Activated CD8-positive, alpha-beta memory T cell treated with anti-CD3 and anti-CD28 coated beads for 1 hour (primary cell): ENCODE measurements at regions not wholly inside any gene's neighbourhood (a gene's known extent, or its start where the extent isn't known, plus 50 kb on each side); places are given as distances from the start of the nearest gene placed in this dataset.

Experiments used
- DNase-seq, 2 donors: peaks; one replicate each; pipeline ENCODE4 v3.0.0-alpha.2; 2020; ENCODE audit warnings: low read depth in 1 of 2; ENCODE audit errors: extremely low read depth in 1 of 2

DNA sequence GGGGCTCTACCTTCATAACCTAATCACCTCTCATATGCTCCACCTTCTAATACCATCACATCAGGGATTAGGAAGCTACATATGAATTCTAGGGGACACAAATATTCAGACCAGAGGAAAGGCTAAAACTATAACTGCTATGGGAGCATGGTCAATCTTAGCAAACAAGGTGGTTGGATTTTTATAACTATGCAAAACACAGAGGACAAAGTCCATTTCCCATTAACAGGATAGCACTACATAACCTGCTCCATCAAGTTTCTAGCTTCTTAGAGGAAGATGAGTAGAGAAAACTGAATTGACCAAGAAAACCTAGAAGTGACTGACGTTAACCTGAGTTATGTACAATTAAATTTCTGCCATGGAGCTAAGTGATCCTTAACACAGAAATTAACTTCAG, 398.6 kb downstream of the TBL1XR1 start:
- DNase-seq, result no peak

DNA sequence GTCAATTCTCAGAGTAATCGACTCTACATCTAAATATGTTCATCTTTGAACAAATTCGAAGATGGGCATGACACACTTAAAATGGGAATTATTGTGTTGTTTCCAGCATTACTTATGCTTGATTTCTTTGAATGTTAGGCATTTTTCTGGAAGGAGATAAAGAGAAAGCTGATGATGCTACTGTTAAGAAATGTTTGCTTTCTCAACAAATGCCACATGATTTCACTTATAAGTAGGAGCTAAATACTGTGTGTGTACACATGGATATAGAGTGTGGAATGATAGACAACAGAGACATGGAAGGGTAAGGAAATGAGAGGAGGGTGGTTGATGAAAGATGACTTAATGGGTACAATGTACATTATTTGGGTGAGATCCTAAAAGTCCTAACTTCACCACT, 400.9 kb downstream of the TBL1XR1 start:
- no peak for DNase-seq

DNA sequence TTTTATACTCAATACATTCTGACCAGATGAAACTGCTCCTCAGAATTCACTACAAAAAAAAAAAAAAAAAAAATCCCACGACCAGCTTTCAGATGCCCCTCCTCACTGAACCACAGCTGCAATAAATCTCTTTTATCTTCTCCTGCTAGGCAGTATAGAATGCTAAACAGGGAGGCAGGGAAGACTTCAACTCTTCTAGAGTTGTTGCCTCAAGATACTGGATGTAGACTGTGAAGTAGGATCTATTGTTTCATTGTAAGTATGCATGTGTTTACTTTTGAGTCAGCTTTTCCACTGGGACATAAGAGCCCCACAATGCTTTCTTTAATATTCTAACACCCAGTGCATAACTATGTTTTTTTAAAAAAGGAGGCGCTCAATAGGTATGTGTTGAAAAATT, 401.4 kb downstream of the TBL1XR1 start:
- no peak for DNase-seq

DNA sequence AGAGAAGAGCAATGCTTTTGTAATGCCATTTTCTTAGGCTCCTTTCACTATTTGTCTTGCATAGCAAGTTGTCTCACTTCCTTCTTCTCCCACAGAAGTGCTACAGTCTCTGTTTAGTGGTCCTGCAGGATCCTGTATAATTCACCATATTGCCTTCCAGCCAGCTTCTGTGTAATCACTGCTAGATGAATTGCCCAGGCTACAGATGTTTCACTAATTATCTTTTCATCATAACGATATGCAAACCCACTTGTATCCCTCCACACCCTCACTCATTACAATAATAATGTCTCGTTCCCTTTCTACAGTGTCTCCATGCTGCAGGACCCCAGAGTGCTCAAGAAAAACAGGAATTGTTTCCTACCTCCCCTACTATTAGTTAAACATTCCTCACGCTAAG, 402.9 kb downstream of the TBL1XR1 start:
- no peak for DNase-seq

DNA sequence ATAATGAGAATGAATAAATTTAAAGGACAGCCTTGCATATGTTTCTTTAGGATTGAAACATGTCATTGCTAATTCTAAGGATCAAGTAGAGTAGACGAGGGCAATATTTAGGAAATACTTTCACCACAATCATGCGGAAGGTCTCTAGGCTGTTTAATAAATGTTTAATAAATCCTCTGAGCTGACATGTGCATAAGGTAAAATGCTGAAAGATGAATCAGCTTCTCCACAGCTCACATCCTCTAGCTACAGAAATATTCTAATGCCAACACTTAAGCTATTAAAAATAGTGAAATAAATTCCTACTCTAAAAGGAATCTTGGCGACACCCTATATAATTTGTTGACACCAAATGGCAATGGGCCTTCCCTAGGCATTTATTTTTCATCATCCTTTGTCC, 407.3 kb downstream of the TBL1XR1 start:
- no peak for DNase-seq

DNA sequence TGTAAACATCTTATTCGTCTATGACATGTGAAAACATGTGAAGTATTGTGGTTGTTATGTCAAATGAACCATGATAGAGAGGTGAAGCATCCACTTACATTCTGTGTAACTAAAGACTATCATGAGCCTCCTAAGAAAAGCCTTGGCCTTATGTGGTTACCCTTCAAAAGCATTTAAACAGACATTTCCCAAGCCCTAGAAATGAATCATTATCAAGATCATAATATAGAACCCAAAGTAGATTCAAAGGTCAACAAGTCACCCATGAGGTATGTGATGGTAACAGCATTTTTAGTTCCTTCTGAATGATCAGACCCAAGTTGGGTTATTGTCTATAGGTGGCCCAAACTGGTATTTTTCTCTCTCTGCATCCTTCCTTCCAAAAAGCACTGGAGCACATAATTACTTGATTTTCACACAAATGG, 408.0 kb downstream of the TBL1XR1 start:
- DNase-seq, result no peak

DNA sequence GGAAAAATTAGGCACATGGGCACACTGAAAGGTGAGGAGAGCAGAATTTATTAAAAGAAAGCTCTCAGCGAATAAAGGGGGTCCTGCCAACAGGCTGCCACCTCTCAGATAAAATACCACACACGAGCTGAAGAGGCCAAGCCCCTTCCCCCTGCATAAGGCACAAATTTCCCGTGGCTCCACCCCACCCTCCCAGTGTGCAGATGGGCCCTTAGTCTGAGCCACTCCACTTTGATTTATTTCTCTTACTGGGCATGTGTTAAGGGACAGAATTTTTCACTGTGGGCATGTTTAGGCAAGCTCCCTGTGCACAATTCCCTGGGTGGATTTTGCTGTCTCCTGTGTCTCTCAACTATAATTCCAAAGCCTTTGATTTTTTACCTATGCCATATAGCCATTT, 409.8 kb downstream of the TBL1XR1 start:
- no peak for DNase-seq

DNA sequence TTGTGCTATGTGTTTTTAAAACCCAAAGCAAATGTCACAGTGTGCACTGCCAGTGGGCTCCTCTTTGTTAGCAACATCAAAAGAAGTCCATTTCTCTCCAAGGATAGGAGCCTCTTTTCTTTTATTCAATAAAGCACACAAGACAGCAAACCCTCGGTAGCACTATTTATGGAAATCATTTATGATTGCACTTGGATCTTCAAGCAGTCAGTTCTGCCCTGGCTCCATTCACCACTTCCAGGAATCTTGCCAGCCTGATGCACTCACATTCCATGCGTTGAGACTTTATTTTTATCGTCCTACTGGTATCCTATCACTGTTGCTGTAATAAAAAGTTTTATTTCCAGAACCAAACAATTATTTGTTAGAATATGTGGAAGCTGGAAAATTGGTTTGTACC, 412.1 kb downstream of the TBL1XR1 start:
- DNase-seq, result no peak

DNA sequence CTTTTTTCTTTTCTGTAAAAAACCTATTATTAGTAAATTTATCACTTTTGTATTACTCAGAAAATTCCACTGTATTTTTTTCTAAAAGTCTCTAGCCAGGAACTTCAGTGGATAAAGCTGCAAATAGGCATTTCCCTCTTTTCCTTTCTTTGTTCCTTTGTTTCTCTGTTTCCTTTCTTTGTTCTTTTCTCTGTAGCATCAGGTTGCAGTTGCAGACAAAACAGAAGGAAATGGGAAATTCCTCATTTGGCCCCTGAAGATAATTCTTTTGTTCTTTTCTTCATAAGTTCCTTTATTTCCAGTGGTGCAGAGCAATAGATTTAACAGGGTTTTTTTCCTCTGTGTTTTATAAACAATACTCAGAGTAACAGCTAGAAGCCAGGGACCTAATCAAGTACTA, 416.5 kb downstream of the TBL1XR1 start:
- no peak for DNase-seq

DNA sequence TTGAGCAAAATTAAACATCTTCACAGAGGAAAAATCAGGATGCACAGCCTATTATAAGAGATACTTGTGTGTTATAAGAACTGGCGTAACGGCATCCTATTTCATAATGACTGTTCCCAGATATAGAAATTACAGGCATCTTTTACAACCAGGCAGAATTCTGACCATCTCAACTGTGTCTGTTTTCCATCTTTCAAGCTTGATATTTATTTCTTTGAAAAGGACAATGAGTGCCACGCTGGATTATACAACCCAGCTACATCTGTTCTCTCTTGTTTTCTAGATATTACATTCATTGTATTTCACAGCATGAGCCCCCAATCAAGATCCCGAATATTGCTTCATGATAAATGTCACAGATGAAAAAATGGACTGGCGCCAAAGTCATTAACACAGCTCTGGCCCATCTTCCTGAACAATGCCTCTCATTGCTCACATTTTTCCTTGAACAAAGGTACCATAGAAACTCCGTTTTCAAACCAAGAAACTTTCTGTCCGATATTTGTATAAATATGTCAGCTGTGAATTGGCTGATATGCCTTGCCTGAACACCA, 420.6 kb downstream of the TBL1XR1 start:
- DNase-seq, result no peak

DNA sequence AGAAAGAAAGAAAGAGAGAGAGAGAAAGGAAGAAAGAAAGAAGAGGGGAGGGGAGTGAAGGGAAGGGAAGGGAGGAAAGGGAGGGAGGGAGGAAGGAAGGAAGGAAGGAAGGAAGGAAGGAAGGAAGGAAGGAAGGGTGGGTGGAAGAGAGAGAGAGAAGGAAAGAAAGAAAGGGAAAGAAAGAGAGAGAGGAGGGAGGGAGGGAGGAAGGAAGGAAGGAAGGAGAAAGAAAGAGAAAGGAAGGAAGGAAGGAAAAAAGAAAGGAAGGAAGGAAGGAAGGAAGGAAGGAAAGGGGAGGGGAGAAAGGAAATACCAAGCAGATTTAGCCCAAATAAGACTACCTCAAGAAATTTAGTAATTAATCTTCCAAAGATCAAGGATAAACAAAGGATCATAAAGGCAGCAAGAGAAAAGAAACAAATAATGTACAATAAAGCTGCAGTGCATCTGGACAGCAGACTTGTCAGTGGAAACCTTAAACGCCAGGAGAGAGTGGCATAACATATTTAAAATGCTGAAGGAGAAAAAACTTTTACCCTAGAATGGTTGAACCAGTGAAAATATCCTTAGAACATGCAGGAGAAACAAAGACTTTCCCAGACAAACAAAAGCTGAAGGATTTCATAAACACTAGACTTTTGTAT, 427.6 kb downstream of the TBL1XR1 start:
- no peak for DNase-seq

DNA sequence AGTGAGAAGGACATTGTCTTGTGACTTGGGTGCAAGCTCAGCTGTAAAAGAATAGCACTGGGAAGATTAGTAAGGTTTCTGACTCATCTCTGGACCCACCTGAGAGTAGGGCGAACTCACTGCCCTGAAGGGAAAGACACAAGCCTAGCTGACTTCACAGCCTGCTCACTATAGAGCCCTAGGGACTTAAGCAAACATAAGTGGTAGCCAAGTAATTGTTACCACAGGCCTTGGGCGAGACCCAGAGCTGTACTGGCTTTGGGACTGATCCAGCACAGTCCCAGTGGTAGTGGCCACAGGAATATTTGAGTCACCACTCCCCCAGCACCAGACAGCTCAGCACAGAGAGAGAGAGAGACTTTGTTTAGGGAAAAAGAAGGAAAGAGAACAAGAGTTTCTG, 429.9 kb downstream of the TBL1XR1 start:
- DNase-seq, result no peak

DNA sequence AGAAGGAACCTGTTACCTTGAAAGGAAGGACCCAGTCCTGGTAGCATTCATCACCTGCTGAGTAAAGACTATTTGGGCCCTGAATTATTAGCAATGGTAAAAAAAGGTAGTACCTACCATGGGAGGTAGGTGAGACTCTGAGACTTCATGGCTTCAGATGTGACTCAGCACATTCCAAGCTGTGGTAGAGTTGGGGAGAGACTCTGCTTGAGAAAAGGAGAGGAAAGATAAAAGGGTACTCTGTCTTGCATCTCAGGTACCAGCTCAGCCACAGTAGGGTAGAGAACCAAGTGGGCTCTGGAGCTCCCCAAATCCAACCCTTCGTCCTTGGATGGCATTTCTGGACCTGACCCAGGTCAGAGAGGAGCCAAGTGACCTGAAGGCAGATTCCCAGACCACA, 430.4 kb downstream of the TBL1XR1 start:
- no peak for DNase-seq

DNA sequence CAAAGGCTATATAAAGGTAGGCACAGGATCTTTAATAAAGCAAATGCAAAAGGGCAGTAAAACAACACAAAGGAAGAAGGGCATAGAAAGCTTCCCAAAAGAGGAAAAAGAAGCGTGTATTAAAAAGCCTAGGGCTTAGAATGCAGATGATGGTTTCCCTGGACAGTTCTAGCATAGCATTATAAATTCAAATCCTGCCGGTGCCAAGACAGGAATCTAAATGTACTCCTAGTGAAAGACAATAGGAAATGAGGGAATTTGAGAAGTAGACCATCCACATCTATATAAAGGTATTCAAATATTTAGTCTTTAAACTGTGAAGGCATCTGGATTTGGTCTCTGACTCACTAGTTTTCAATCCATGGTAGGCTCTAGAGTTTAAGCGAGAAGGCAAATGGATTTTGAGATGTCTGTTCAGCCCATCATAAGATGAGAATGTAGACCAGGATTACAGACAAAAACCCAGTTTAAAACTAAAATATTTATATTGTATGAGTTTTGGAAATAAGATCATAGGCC, 431.8 kb downstream of the TBL1XR1 start:
- DNase-seq, result no peak

DNA sequence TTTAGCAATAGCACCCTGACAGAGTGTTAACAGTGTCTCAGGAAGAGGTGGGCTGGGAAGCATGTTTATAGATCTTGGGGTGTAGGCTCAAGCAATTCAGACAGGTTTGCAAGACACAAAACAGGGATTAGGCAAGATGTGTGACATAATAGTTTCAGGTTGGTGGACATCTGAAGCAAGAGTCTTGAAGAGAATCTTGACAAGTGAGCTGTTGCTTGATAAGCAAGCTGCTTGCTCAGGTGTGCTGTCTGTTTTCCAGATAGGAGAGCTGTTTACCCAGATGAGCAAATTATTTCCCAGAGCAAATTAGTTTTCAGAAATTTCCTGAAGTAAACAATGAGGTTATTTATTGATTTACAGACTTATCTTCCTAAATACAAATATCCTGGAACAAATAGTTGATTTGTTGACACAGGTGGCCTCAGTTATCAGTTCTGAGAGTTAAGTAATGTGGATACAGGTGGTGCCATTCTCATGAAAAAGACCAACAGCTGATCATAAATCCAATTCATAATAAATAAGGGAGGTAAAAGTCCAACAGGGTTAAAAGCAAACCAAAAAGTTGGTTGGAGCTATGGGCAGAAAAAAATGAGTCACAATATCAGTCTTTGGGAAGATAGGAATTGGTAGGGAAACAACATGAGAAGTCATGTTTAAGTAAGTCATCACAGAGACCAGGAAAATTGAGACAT, 437.3 kb downstream of the TBL1XR1 start:
- DNase-seq, result no peak

DNA sequence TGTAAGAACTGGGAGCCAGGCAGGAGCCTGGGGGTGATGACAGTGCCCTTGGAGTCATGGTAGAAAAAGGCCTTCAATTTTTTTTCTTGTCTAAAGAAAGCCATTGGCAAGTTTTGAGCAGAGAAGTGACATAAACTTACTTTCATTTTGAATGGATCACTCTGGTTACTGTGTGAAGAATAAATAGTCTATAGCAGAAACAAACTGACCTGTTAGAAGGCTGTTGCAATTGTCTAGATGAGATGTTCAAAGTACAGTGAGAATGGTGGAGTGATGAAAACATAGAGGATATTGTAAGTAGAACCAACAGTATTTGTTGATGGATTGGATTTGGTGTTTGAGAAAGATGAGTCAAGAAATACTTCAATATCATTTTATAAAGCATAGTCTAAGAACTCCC, 439.9 kb downstream of the TBL1XR1 start:
- DNase-seq, result no peak

DNA sequence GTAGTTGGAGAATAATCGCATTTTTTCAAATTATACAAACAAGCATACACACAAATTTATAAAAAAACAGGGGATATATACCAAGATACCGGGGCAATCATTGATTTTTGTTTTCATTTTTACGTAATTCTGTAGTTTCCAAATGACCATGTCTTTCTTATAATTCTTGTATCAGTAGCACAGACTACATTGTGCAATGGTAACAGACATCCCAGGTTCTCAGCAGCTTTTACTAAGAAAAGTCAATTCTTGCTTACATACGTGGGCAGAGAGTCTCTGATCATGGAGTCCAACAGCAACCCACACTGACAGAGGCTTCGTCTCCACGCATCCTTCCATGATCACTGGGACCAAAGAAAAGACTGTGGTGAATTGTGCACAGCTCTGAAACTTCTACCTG, 441.3 kb downstream of the TBL1XR1 start:
- DNase-seq, result no peak

DNA sequence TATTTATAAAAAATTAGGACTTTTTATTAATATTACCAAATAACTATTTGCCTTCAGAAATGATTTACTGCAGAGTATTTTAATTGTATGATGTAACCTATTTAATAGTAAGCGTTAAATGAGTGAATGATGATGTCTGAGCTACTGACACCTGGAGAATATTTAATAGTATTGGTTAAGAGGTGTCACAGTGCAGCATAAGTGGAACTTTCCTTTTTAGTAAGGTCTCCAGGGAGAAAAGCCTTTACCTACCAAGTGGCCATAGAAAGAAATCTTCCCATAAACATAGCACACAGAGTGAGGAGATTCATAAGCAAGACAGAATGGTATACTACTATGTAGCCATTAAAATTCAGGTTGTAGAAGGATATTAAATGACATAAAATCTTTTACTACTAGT, 441.7 kb downstream of the TBL1XR1 start:
- DNase-seq, result no peak

DNA sequence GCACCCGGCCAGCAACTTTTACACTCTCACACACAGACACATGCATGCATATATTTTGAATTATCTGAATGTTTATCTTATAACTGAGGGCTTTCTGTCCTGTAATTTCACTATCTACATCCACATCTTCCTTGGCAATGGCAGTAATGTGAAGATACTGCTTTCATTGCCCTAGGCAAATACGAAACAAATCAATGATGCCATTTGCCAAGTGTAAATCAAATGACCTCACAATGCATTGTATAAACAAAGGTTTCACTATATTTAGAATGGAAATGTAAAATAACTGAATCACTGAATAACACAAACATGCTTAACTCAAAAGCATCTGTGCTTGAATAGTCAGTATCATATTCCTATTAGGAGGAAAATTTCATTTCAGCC, 455.6 kb downstream of the TBL1XR1 start:
- no peak for DNase-seq

DNA sequence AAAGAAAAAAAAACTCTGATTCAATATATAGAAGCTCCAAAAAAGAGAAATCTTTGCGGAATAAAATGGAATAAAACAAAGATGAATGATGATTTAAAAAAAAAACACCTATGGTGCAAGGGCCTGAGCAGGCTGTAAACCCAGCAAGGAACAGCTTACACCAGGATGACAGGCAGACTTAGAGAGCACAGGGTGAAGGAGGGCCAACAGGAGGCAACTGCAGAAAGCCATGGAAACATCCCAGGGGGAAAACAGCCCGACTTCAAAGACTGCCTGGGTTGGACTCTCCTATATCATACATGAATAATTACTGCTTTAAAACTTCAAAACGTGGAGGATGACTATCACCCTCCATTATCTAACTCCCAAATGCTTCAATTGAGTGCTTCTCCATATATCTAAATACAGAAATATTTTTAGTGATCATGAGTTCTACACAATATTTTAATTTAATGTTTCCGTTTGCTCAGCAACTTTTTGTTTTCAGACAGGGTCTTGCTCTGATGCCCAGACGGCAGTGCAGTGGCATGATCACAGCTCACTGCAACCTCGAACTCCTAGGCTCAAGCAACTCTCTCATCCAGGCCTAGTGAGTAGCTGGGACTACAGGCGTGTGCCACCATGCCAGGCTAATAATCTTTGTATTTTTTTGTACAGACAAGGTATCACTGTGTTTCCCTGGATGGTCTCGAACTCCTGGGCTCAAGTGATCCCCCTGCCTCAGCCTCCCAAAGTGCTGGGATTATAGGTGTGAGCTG, 456.2 kb downstream of the TBL1XR1 start:
- no peak for DNase-seq

DNA sequence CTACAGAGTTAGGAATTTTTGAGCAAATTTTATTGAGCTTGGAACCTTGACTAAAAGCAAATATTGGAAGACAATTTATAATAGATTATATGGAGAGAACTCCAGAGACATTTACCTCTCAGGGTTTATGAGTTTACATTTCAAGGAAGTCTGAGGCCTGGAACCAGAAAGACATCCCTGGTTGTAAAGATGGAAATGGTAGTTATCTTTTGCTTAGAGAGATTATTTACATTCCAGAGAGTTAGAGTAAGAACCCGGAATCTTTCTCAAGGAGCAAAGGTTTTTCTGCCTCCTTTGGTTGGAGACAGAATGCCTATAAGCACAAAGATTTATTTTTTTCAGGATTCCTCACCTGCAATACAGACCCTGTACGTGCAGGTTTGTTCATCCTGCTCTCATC, 458.1 kb downstream of the TBL1XR1 start:
- DNase-seq, result no peak
